GM19328 (cell line): ENCODE measurements at regions not wholly inside any gene's neighbourhood (a gene's known extent, or its start where the extent isn't known, plus 50 kb on each side); places are given as distances from the start of the nearest gene placed in this dataset.
"Not testable (repeated sequence)": the region's sequence is repeated elsewhere in the genome, so short reads cannot be mapped to it uniquely, and the experiment has no call there.

Experiments
- ATAC-seq: cut with Tn5 transposase; IDR thresholded peaks from one replicate; pipeline ENCODE4 v1.9.1; 2021; ENCODE audit warnings: mild to moderate bottlenecking, moderate library complexity; ENCODE audit not compliant: unreplicated experiment

DNA sequence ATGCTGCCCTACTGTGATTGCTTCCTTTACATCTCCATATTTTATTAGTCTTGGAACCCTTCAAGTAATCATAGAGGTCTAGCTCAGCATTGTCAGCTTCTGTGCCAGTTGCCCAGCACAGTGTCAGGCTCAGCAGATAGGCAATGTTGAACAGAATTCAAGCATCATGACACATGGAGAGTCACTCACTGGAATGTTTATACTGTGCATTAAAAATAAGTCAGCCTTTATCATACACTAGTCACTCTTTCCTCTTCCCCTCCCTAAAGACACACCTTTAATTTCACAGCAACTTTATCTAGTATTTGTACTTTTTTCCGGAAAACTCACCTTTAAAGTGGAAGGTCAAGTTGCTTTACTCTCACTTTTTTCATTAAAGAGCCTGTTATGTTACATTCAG is 253.8 kb upstream of the CDH11 start:
- ATAC-seq: no peak

DNA sequence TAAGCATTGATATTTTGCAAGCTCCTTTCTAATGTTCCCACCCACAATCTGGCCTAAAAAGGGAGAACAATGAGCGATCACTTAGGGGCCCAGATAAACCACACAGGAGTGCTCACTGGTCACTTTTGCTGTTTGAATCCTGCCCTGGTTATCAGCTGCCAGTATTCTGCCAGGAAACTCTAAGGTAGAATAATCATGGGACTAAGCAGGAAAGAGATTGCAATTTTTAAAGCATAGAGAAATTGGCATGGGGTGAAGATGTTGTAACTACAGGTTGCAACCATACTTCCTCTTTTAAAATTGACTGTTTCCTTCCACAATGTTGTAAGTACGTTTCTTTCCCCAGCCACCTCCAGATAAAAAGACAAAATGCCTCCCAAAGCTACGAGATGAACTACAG is 251.2 kb upstream of the CDH11 start:
- ATAC-seq: no peak

DNA sequence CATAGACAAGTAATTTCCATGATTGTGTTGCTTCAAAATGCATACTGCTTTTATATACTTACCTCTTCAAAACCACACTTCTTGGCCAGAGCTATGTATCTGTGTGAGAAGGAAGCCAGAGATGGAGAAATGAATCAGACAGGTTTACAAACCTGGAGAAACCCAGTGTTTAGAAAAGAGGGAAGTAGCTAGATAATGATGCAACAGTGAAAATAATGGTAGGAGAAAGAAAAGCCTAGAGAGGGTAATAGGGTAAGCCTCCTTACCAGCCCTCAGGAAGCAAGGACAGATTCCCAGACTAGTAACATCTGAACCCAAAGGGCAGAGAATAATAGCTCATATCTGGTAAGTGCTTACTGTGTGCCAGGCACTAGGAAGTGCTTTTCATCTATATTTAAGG is 250.3 kb upstream of the CDH11 start:
- no peak for ATAC-seq

DNA sequence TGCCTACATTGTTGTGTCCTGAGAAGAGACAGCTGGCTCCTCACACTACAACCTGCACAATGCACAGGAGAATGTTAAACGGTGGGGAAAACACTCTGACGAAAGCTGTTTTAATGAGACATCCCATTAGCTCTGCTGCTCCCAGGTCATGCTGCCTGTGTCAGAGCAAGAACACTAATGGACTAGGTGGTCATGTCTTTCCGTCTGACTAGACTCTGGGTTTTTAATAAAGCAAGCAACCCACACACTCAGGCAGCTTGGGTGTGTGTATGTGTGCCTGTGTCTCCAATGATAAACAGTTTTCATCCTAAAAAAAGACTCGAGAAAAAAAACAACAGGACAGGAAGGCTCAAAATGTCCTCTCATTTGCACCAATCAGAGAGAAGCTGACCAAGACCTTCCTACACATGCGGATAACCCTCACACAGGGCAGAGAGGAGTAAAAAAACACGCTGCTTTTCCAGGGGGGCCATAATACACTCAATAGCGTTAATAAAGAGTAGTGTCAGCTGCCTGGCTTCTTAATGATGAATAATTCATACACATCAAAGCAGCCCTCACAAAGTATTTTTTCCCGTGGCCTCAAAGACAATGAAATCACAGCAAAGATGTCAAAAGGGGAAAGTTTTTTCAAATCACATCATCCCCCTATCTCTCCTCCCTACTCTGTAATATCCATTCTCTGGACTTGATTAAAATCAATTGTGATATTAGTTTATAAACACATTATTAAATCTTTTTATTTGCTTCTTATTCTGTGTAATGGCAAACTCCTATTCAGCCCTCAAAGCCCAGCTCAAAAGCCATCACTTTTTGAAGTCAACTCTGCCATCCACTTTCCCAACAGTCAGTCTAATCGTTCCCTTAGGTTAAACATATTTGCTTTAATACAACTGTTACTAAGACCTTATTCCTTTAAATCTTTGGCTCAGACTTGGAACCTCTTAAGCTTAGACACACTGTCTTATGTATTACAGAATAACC is 244.2 kb upstream of the CDH11 start:
- ATAC-seq: no peak

DNA sequence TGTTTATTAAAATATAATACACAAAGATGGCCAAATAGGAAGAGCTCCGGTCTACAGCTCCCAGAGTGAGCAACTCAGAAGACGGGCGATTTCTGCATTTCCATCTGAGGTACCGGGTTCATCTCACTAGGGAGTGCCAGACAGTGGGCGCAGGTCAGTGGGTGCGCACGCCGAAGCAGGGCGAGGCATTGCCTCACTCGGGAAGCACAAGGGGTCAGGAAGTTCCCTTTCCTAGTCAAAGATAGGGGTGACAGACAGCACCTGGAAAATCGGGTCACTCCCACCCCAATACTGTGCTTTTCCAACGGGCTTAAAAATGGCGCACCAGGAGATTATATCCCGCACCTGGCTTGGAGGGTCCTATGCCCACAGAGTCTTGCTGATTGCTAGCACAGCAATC is 234.9 kb upstream of the CDH11 start:
- ATAC-seq: not testable (repeated sequence)

DNA sequence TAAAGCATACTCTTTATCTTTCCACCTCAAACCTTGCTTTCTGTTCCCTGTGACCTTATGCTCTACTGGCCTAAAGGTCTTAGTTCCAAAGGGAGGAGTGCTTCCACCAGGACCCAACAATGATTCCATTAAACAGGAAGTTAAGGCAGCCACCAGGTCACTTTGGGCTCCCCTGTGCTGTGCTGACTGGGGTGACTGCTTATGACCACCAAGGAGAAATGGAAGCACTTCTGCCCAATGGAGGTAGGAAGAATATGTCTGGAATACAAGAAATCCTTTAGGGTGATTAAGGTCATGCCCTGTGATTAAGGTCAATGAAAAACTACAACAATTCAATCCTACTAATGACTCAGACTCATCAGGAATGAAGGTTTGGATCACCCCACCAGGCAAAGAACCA is 233.8 kb upstream of the CDH11 start:
- ATAC-seq: no peak

DNA sequence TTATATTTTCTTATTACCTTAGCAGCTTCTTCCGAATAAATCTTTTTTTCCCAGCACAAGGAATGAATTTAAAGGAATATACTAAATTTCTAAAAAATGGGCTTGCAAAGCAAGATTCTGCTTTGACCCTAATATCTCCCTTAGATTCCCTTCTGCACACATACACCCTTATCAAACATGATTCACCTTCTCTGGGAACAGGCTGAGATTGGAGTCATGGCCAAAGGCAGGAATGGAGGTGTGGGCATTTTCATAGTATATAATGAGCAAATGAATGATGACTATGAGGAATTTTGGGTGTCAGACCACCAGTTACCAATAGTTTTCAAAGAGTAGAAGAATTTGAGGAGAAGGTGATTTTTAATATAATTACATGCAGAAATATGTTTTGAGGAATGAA is 231.3 kb upstream of the CDH11 start:
- no peak for ATAC-seq

DNA sequence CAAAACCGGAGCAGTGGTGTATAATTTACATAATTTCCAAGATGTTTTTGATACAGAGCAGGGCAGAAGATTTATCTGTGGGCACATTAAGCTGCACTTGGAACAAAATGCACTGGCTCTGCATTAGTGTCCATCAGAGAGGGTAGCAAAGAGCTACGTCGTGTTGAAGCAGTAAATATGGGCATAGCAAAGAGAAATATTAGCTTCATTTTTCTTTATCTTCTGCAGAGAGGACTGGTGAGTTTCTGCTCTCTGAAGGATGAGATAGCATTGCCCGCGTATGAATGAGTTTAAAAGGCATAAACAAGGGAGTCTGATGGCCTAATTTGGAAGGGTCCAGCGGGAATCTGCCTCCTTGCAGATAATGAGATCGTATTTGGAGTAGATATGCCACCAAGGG is 227.8 kb upstream of the CDH11 start:
- ATAC-seq: no peak

DNA sequence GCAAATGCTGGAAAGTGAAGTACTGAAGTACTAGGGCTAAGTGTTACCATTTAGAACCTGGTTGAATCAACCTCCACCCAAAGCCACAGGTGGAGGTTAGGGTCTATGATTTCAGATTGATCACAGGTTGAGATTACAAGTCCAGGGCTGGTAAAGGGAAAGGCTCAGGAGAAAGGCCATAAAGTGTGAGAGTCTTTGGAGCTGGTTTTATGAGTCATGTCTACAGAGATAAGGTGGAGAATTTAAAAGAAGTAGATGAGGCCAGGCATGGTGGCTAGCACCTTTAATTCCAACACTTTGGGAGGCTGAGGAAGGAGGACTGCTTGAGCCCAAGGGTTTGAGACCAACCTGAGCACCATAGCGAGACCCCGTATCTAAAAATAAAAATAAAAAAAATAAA is 221.7 kb upstream of the CDH11 start:
- ATAC-seq: no peak

DNA sequence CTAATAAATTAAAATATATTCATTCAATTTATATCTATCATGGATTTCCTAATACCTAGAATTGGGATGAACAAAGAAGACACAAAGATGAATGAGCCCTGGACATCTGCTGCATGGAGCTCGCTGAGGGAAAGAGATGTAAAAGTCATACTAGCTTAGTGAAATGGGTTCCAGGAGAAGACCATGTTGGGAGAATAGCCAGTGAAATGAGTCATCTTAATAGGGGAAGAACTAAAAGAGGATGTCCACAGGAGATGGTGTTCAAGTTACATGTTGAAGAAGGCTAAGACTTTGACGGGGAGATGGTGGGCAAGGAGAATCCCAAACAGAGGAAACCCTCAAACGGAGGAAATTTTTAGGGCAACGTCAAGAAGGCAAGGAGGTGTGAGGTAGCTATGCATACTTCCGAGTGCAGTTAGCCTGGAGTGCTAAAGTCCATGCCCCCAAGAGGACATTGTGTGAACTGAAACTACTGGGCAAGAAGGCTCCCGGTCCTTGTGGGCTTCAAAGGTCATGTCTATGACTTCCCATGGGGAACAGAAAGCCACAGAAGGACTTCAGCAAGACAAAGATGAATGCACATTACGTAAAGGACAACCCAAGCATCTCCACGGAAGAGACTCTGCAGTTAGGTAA is 220.5 kb upstream of the CDH11 start:
- ATAC-seq: no peak

DNA sequence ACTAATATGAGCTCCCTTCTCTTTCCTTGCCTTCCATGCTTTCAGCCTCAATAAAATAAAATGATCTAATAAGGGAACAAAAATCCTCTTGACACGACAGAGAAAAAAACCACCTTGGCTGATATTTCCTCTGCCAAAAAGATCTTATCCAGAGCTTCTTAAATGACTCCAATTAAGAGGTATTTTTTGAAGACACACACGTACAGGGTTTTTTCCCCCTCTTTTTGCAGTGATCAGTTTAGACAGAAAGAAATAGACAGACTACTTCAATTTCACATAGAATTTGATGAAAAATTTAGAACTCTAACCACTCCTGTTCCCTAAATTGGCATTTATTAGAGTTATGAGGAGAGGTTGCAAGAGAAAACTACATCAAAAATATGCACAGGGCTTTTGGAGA is 217.2 kb upstream of the CDH11 start:
- no peak for ATAC-seq

DNA sequence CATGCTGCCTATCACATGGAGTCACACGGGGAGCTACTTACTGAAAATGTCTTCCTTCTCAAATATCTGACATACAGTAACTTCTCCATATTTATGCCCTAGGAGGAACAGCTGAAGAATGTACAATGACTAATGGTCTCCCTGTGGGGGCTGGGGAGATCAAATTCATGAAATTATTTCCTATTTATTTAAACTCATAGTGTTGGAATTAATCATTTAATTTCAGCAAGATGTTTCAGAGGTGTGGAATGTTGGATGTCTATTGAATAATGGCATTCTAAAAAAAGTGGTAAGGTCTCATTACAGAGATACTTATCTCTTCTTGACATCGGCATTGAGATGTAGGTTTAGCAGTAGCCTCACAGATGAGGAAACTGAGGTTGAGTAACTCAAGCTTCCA is 214.3 kb upstream of the CDH11 start:
- ATAC-seq: no peak

DNA sequence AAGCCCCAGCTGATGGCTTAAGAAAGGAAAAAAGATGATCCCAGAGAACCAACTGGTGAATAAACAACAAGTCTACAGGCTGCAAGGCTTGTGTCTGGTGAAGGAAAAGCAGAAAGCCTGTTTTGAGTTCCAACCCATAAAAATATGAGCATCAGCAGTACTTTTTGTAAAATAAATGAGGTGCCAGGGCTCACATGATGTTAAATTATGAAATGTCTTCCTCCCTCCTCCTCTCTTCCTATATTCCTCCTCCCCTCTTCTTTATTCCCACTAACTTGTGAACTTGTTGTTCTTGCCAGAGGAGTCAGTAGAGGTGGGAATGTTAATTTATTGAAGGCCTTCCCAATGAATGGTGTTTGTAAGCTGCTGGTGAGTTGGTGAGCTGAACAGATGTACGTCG is 212.2 kb upstream of the CDH11 start:
- ATAC-seq: no peak

DNA sequence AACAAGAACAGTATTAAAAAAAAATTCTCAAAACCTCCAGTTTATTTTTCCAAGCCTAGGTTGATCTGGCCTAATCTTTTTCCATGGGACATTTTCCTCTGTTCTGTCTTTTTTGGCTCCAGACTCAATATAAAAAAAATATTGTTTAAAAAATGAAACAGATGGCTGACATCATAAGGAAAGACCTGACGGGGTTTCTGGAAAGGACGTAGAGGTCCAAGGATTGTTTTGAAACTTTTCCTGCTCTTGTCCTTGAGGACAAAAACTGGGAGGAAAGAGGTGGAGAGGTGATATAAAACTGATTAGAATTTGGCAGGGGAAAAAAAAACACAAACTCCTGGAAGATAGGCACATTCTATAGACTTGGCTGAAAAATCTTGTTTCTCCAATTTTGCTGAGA is 211.4 kb upstream of the CDH11 start:
- no peak for ATAC-seq

DNA sequence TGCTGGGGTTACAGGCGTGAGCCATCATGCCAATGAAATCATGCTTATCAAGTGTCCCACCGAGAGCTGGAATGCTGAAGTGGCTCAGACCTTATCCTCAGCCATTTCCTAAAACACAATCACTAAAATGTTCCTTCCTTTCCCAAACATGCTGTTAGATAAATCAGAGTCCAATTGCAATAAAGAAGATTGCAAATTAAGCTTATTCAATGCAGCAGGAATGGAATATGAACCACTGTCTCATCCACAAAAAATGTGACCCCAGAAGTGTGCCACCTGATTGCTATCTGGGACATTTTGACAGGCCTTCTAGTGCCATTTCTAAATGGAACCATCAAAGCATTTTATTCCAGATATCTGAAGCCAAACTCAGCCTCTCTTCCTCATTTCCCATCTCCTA is 205.5 kb upstream of the CDH11 start:
- no peak for ATAC-seq

DNA sequence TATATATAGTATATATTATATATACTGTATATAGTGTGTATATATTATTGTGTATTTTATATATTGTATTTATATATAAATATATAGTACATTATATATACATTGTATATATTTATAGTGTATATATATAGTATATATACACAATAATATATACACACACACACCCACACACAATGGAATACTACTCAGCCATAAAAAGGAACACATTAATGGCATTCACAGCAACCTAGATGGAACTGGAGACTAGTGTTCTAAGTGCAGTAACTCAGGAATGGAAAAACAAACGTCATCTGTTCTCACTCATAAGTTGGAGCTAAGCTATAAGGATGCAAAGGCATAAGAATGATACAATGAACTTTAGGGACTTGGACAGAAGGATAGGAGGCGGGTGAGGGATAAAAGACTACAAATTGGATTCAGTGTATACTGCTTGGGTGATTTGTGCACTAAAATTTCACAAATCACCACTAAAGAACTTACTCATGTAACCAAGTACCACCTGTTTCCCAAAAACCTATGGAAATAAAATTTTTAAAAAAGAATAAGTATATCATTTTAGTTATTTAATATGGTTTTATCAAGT is 201.9 kb upstream of the CDH11 start:
- no peak for ATAC-seq

DNA sequence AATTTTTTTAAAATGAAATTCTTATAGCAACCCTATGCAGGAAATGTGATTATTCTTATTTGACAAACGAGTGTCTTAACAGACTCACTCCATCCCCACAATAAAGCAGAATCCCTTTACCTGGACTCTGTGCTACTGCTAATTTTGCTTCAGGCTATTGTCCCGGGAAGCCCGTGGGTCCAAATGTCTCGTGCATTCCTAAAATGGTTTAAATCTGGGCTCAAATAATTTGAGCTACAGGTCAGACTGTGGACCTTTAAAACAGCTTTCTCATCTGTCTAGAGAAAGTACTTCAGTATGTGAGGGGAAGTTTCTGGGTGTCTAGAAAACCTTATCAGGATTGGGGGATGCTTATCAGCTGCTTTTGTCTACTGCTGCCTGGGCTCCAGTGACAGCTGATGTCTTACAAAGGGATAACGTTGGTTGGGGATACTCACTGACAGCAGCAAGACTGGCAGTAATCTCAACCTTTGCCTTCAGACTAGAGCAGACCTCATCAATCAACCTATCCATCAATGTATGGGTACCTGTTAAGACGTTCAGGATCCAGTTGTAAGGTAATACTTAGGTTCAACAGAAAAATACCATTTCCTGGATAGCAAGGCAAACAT is 197.9 kb upstream of the CDH11 start:
- ATAC-seq: no peak

DNA sequence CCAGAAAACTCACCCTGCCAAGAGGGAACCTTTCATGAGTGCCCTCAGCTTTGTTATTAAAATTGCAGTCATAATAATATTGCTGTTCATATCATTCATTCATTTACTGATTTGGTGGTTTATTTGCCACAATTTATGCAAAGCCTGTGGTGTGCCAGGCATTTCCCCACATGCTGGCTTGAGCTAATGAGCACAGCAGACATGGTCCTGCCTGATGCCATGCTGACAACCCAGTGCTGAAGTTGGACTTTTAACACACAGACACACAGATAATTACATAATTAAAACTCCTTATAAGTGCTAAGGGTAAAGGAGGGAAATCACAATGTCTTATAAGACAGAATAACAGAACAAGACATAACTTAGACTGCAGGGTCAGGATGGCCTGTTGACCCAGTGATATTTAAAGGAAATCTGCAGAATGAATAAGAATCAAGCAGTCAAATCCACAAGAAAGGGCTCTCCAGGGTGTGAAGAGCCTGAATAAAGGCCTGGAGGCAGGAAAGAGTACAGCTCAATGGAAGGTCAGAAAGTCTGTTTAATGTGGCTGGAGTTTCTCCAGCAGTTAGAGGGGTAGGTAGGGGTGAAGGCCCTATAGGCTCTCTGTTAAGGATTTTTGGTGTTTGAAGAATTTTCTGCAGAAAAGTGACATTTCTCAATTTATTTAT is 196.9 kb upstream of the CDH11 start:
- ATAC-seq: no peak

DNA sequence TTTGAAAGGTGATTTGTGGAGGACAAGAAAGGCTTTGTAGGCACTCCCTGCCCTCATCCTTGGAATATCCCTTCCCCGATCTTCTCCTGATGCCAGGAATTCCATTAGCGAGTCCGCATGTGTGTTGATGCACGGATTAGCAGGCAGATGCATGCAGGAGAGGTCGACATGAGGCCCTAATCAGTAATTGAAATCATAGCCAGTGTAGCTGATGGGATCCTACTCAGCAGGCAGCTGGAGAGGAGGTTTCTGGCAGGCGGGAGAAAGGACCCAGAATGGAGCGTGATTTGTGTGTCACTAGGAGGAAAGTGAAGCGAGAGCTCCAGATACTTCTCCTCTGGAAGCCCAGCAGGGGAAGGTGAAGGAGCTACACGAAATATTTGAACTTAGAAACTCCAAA is 196.3 kb upstream of the CDH11 start:
- no peak for ATAC-seq

DNA sequence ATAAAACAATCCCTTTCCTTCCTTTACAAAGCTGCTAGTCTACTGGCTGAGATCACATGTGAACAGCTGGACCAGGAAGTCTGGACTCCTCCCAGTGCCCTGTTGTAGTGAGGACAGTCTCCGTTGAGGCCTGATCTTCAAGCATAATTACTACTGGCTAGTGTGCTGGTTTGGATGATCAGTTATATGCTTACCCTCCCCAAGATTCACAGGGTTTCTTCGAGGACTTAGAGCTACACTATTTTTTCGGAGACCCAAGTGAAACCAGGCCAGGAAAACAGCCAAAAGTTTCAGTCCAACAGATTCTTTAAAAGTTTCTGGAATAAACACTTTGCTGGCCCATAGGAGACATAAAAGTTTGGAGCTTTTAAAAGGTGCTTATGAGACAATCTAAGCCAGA is 194.9 kb upstream of the CDH11 start:
- ATAC-seq: no peak
